Mucosa of descending colon (tissue), 3 donors: ENCODE measurements at regions not wholly inside any gene's neighbourhood (a gene's known extent, or its start where the extent isn't known, plus 50 kb on each side); places are given as distances from the start of the nearest gene placed in this dataset.

Source experiments
- ATAC-seq: fragments of 200-7000 bp; cut with Tn5 transposase; one replicate; pipeline ENCODE4 v1.9.1; 2020; ENCODE audit warnings: mild to moderate bottlenecking, moderate library complexity
- DNase-seq, 3 donors: peaks; one replicate each; pipeline ENCODE4 v3.0.0-alpha.2; 2020
- H3K36me3 ChIP-seq: fragments of 200-600 bp; one replicate; pipeline ENCODE4 v1.8.0; 2021; ENCODE audit warnings: low read depth, mild to moderate bottlenecking
- H3K4me1 ChIP-seq: fragments of 200-600 bp; one replicate; pipeline ENCODE4 v1.8.0; 2021; ENCODE audit warnings: low read depth, mild to moderate bottlenecking
- H3K4me3 ChIP-seq: fragments of 200-600 bp; one replicate; pipeline ENCODE4 v1.8.0; 2021; ENCODE audit warnings: mild to moderate bottlenecking
- H3K9me3 ChIP-seq: fragments of 200-600 bp; one replicate; pipeline ENCODE4 v1.8.0; 2021; ENCODE audit warnings: mild to moderate bottlenecking
- CTCF ChIP-seq: fragments of 200-600 bp; IDR thresholded peaks from one replicate; pipeline ENCODE4 v1.8.0; 2022; ENCODE audit warnings: antibody characterized with exemption, mild to moderate bottlenecking
- intact Hi-C, 2 donors: fragments of 100-400 bp; cut with DNase I in 1 of 2; cut with micrococcal nuclease in 1 of 2; formaldehyde crosslinking; loops; one replicate each; pipeline versions ENCODE4 v1.11.0 to v1.11.1; 2022; cut with DNase I, micrococcal nuclease
- donor health status: DM: no; HTN: no; CAD: no; lungs with moderate emphysema.
- donor health status: DM: no; HTN: no; CAD: no.
- donor health status: DM: no; HTN: yes; CAD: no.

- TF ChIP-seq CTCF = no peak
- intact Hi-C loops = loop anchor here in 1 of 2 donors (10.0 kb wide), 1 partner anchor 141 kb away; no protein-coding TSS in a partner anchor
- DNase-seq (peak; percentile 50 to 68 (median 66)), ATAC-seq (peak; percentile 50)
- H3K4me1 ChIP-seq = peaks cover 45% of the 10 kb centered on the region
- no peak overlapping the region for H3K4me3 ChIP-seq
- H3K9me3 ChIP-seq = no peaks in the 10 kb centered on the region
- H3K36me3 ChIP-seq = no peaks in the 10 kb centered on the region
Observed at GRCh38 chr21:38955495-38955894, 149.8 kb downstream of the ETS2 start.

- intact Hi-C loops = loop anchor here in 1 of 2 donors (5.0 to 10.0 kb wide), 2 partner anchors 37 to 140 kb away; no protein-coding TSS in a partner anchor
- ATAC-seq = peak; percentile 18
- DNase-seq = peak in 1 of 3 donors; percentile 44
- peaks cover 41% of the 10 kb centered on the region for H3K4me1 ChIP-seq
- no peaks in the 10 kb centered on the region for H3K36me3 ChIP-seq
- no peak overlapping the region for H3K4me3 ChIP-seq
- TF ChIP-seq CTCF = no peak
- H3K9me3 ChIP-seq = no peaks in the 10 kb centered on the region
Observed at GRCh38 chr21:38954588-38955004, 148.9 kb downstream of the ETS2 start.

- DNase-seq (no peak), ATAC-seq (no peak)
- TF ChIP-seq CTCF = no peak
- peaks cover 31% of the 10 kb centered on the region for H3K4me1 ChIP-seq
- no peaks in the 10 kb centered on the region for H3K9me3 ChIP-seq
- H3K4me3 ChIP-seq = no peak overlapping the region
- no peaks in the 10 kb centered on the region for H3K36me3 ChIP-seq
- intact Hi-C loops = loop anchor here in 1 of 2 donors (5.0 to 10.0 kb wide), 2 partner anchors 36 to 139 kb away; no protein-coding TSS in a partner anchor
Observed at GRCh38 chr21:38953516-38953915, 147.8 kb downstream of the ETS2 start.

DNA sequence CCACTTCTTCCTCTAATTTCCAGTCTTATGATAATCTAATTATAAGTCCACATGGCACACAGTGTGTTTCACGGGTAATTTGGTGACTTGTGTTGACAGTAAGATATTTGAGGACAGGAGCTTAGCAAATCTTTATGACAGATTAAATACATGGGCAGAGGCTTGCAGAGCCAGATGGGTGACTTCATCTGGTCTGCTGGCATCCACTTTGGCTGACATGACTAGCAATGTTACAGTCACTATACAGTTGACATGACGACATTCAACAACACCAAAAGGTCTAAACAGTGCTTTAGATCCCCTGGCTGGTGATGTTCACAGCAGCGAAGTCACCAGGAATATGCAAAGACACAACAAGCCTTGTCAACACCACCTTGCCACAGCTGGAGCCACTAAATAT lies 147.2 kb downstream of the ETS2 start:
- Histone ChIP-seq H3K4me1 (peaks cover 25% of the 10 kb centered on the region), H3K4me3 (no peak overlapping the region), H3K9me3 (no peaks in the 10 kb centered on the region), H3K36me3 (no peaks in the 10 kb centered on the region)
- no peak for TF ChIP-seq CTCF
- no peak for DNase-seq
- ATAC-seq = no peak
- intact Hi-C loops = loop anchor here in 1 of 2 donors (5.0 to 10.0 kb wide), 2 partner anchors 36 to 138 kb away; no protein-coding TSS in a partner anchor

GRCh38 chr21:38951095-38951730 lies 145.5 kb downstream of the ETS2 start:
- H3K4me3 ChIP-seq = no peak overlapping the region
- no peaks in the 10 kb centered on the region for H3K36me3 ChIP-seq
- TF ChIP-seq CTCF = no peak
- peak; percentile 2 for ATAC-seq
- DNase-seq = no peak
- no peaks in the 10 kb centered on the region for H3K9me3 ChIP-seq
- intact Hi-C loops = loop anchor here in 1 of 2 donors (5.0 to 10.0 kb wide), 2 partner anchors 34 to 136 kb away; no protein-coding TSS in a partner anchor
- peaks cover 13% of the 10 kb centered on the region for H3K4me1 ChIP-seq
